ENCODE measurements at regions not wholly inside any gene's neighbourhood (a gene's known extent, or its start where the extent isn't known, plus 50 kb on each side); places are given as distances from the start of the nearest gene placed in this dataset.

DNA sequence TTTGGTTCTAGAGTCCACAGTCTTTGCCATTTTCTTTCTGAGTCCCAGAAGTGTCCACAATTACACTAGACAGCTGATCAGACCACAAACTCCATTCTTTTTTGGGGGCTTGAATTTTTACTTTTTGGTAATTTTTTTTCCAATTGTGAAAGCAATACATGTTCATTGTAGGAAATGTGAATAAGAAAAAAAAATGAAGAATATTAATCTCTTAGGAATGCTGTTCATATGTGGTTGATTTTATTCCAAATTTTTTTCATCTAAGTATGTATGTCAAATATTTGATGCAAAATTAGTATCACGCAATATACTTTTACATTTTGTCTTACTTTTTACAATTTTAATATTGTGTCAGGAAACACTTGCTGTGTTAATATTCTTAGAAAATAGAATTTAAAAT, 76.4 kb upstream of the ETS2 start:
- no peak overlapping the region for H3K27ac ChIP-seq
- DNase-seq (ENCODE audit: low read depth, low spot score), result no peak

DNA sequence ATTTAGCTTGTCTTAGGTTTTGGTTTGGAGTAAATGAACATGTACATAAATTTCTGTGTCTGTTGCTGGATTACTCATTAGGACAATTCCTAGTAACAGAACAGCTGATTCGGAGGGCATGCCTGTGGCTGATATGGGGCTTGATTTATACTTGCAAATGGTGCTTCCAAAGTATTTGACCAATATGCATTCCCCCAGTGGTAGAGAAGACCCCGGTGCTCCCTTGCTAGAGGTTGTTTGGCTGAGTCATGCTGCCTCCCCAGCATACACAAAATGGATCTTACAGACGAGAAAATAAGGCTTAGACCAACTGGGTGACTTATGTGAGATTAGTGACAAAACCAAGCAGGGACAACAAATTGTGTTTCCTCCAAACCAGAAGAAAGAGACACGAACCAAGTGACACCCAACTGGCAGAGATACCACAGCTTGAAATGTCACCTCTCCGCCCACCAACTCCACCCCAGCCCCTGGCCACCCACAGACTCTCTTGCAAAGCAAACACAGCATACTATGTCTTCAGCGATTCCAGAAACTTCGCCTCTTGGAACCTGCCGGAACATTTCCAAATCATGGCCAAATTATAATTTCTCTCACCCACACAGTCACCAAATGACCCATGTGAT, 75.9 kb upstream of the ETS2 start:
- DNase-seq (ENCODE audit: low read depth, low spot score), result no peak

DNA sequence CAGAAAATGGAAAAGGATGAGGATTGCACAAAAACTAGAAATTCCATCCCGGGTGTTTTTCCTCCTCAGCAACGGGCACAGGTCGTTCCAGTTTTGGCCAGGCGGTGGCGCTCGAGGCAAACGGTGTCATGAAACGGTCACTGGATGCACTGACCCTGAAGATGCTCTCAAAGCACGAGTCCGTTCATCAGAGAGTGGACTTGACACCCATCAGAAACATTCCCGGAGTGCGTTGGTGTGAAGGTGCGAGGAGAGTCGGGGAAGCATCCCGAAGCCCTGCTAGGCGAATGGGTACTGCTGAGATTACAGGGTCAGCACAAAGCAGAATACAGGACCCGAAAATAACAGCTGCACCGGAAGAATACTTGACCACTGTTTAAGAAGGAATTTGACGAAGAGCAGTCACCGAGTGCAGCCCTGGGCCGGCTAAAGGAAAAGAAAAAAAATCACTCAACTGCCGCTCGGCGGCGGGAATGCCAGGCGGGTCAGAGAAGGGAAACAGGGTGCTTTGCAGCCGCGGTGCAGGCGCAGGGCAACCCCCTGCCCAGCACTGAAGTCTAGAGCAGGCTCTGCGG, 71.7 kb upstream of the ETS2 start:
- no peak for DNase-seq (ENCODE audit: low read depth, low spot score)
- H3K27ac ChIP-seq, result no peak overlapping the region

More for the DNA sequence above, 75.9 kb upstream of the ETS2 start:
- H3K27ac ChIP-seq, result peak overlapping the region; percentile 24

DNA sequence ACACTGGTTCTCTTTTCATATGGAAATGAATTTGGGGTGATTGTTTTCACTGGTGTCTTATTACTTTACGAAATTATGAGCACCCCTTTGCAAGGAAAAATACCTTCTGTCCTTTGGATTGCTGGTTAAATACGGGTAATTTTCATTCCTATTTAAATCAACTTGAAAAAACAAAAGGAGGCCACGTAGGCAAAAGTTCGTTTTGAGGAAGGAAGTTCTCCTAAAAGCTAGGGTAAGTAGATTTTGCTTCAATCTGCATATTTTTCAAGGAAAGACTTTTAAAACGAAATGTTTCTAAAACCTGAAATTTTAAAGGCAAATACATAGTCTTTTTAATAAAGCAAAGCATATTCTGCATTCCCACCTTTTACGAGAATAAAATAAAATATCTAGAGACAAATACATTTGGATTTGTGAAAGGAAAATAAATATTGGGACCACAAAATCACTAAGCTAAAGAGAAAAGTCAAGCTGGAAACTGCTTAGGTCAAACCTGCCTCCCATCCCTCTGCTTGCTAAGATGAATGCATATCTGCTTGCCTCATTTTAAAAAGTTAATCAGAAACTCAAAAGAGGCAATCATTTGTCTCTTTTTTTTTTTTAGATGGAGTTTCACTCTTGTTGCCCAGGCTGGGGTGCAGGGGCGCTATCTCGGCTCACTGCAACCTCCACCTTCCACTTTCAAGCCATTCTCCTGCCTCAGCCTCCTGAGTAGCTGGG, 70.9 kb upstream of the ETS2 start:
- DNase-seq (ENCODE audit: low read depth, low spot score), result no peak
- no peak overlapping the region for H3K27ac ChIP-seq

DNA sequence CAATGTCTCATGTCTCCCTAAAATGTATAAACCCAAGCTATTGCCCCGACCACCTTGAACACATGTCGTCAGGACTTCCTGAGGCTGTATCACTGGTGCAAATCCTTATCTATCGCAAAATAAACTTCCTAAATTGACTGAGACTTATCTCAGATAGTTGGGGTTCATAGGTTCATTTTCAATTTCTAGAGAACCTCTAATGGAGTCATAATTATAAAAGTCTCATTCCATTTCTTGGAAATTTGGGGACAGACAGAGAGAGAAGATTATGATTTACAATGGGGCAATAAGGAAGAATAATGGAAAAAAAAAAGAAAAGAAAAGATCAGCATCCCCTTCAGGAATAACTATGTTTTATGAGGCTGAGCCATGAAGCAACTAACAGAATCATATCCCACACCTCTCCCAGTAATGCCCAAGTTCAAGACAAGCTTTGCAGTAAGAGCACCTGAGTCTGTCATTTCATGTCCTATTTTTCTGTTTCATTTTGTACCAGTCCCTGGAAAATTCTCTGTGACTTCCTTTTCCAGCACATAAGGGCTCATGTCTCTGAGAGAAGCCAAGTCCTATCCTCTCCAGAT, 70.0 kb upstream of the ETS2 start:
- H3K27ac ChIP-seq, result no peak overlapping the region
- no peak for DNase-seq (ENCODE audit: low read depth, low spot score)

- no peak for DNase-seq (ENCODE audit: low read depth, low spot score)
- no peak overlapping the region for H3K27ac ChIP-seq
Observed at GRCh38 chr21:38740090-38740489, 65.6 kb upstream of the ETS2 start.

DNA sequence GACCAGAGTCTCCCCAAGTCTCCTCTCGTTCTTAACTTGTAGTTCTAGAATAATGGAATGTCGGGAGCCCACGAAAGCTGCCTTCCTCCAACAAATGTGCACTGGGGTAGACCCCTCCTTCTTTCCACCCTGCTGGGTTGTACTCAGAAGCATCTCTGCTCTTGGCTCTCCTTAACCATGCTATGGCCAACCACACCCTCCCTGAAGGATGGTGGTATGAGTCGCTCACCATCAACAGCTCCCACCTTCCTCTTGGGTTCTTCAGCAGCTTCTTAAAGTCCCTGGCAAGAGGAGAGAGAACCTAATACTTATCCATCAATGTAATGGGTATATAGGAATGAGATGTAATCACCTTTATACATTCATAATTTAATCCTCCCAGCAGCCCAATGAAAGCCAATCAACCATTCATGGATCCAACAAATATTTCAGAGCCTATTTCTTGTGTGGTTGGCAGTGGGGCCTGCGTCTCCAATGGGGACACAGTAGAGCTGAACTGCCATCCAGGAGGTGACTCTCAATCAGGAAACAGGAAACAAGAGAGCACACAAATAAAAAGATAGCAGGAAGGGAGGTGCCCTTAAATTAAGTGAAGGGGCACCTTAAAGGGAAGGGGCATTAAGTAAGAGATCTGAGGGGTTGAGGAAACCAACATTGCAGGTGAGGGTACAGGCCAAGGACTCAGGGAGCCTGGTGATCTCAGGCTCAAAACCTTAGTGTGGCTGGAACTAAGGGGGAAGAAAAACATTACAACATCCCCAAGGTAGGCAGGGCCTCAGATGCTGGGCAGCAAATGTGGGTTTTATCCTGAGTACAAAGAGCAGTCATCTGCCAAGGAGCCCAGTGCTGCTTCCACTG, 64.4 kb upstream of the ETS2 start:
- no peak for DNase-seq (ENCODE audit: low read depth, low spot score)
- no peak overlapping the region for H3K27ac ChIP-seq

DNA sequence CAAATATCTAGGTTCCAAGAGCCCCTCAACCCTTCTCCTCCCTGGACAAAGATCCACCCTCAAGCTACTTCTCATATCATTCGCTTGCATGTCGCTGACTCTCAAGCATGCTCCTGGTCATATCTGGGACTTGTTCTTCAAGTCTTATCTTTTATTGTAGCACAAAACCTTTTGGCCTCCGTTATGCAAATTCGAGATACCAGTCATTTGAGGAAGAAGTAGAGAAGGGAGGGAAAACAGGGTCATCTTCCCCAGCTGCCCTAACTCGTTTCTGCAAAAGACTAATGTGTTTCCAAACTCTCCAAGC, 63.8 kb upstream of the ETS2 start:
- no peak for DNase-seq (ENCODE audit: low read depth, low spot score)
- no peak overlapping the region for H3K27ac ChIP-seq

DNA sequence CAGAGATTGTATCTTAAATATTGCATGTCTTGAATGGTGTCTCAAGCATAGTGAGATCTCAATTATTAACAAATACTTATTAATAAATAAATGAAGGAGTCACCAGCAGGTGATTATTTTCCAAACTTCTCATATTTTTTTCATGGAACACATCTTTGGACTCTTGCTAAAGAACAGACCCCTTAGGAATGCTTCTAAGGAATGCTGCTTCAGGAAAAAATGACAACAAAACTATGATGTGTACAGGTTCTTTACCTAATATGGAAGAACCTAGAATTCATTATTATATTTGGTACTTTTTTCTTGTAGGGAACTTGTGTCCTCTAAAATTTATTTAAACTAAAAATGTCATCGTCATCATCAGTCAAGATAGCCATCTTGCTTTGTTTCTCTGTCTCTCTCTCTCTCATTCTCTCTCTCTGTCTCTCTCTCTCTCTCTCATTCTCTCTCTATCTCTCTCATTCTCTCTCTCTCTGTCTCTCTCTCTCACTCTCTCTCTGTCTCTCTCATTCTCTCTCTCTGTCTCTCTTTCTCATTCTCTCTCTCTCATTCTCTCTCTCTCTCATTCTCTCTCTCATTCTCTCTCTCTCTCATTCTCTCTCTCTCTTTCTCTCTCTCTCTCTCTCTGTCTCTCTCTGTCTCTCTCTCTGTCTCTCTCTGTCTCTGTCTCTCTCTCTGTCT, 63.0 kb upstream of the ETS2 start:
- no peak overlapping the region for H3K27ac ChIP-seq
- no peak for DNase-seq (ENCODE audit: low read depth, low spot score)

- no peak for DNase-seq (ENCODE audit: low read depth, low spot score)
- no peak overlapping the region for H3K27ac ChIP-seq
Observed at GRCh38 chr21:38743772-38744529, 61.8 kb upstream of the ETS2 start.

DNA sequence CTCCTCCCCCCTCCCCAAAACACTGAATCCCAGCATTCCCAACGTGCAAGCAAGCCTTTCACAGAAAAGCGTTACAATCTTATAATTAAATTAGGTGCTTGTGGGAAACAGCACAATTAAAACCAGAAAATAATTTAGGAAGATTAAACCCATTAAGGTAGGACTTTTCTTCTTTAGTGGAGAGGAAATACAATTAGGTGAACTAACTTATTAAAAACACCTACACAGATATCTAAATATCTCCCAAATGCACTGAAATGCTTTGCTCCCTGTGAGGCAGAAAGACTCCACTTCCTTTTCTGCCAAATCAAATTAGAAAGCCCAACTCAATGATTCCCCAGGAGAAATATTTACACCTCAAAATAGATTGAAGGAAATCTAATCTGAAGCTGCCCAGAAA, 60.9 kb upstream of the ETS2 start:
- no peak overlapping the region for H3K27ac ChIP-seq
- DNase-seq (ENCODE audit: low read depth, low spot score), result no peak

DNA sequence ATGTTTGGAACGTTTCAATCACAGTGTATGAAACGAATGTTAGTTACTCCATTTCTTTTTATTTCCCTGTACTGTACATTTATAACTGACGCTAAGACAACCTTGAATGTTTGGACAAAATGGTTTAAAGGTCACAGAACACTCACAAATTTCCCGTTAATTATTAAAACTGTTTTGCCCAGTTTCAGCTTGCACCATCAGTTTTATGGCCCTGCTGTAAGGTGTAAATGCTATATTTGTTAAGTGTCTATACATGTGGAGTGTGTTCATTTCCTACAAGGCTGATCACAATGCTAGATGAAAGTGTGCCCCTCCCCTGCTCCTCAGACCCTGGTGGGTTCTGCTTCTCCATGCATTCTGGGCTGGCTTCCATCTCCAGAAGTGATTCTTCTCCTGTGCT, 57.9 kb upstream of the ETS2 start:
- no peak overlapping the region for H3K27ac ChIP-seq
- DNase-seq (ENCODE audit: low read depth, low spot score), result no peak

GRCh38 chr21:38751379-38752050, 54.2 kb upstream of the ETS2 start:
- H3K27ac ChIP-seq, result no peak overlapping the region
- no peak for DNase-seq (ENCODE audit: low read depth, low spot score)

- no peak for DNase-seq (ENCODE audit: low read depth, low spot score)
- no peak overlapping the region for H3K27ac ChIP-seq
Observed at GRCh38 chr21:38752051-38752505, 53.7 kb upstream of the ETS2 start.

DNA sequence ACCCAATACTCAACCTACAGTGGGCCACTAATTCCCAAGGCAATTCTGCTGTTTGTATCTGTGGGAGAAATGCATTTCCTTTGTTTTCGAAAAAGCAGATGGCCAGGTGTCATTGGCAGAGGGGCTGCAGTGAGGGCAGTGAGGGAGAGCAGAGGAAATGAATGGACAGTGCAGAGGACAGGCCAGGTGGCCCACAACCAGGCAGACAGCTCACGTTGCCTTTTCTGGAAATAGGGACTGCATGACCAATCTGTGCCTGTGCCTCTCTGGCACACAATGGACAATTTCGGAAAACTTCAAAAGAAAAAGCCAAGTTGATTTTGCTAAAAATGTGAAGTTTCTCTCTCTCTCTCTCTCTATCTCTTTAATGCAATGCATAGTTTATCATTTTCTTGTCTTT, 52.6 kb upstream of the ETS2 start:
- no peak for DNase-seq (ENCODE audit: low read depth, low spot score)
- peak overlapping the region; percentile 8 for H3K27ac ChIP-seq

DNA sequence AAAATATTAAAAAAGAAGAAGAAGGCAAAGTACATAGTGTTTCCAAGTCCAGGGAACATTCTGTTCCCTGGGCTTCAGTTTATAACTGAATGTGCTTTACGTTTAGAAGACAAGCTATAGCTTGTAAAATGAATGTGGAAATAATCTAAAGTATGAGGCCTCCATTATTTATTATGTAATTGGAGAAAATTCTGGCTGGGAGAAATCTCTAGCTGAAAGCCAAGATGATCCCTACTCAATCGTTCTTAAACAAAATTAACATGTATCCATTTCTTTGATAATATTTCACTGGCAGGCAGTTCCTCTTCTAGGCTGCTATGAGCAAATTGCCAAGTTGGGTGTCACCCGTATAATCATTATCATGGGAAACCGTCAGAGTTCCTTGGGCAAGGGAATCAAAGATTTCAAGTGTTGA, 52.2 kb upstream of the ETS2 start:
- H3K27ac ChIP-seq, result peak overlapping the region; percentile 8
- DNase-seq (ENCODE audit: low read depth, low spot score), result no peak

Data from epithelial cell of prostate (primary cell).